ENCODE measurements at regions not wholly inside any gene's neighbourhood (a gene's known extent, or its start where the extent isn't known, plus 50 kb on each side); places are given as distances from the start of the nearest gene placed in this dataset.

DNA sequence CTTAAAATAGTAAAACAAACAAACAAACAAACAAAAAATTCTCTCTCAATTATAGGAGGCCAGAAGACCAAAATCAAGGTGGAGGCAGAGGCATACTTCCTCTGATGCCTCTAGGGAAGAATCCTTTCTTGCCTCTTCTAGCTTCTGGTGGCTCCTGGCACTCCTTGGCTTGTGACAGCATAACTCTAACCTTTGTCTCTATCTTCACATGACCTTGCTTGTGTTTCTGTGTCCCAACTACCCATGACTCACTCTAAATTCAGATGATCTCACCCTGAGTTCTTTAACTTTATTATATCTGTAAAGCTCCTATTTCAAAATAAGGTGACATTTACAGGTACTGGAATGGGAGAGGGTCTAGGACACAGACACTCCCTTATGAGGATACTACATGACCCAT is 88.3 kb upstream of the ANTXRL start:
- TF ChIP-seq, protein P1, sequence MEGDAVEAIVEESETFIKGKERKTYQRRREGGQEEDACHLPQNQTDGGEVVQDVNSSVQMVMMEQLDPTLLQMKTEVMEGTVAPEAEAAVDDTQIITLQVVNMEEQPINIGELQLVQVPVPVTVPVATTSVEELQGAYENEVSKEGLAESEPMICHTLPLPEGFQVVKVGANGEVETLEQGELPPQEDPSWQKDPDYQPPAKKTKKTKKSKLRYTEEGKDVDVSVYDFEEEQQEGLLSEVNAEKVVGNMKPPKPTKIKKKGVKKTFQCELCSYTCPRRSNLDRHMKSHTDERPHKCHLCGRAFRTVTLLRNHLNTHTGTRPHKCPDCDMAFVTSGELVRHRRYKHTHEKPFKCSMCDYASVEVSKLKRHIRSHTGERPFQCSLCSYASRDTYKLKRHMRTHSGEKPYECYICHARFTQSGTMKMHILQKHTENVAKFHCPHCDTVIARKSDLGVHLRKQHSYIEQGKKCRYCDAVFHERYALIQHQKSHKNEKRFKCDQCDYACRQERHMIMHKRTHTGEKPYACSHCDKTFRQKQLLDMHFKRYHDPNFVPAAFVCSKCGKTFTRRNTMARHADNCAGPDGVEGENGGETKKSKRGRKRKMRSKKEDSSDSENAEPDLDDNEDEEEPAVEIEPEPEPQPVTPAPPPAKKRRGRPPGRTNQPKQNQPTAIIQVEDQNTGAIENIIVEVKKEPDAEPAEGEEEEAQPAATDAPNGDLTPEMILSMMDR (conservative IDR thresholded peaks at IDR 0.05; ENCODE audit: low read depth in 2 of 2), result no peak
- TF ChIP-seq POLR2AphosphoS5 (IDR thresholded peaks at IDR 0.05; ENCODE audit: low read depth) (no peak), EZH2 (IDR thresholded peaks at IDR 0.05; ENCODE audit: low read depth, unreplicated experiment) (no peak), EZH2phosphoT487 (IDR thresholded peaks at IDR 0.05; ENCODE audit: unreplicated experiment) (no peak), CREB1 (CRISPR knock-in tag; IDR thresholded peaks at IDR 0.05; ENCODE audit: low read depth) (no peak), JUNB (IDR thresholded peaks at IDR 0.05; ENCODE audit: unreplicated experiment) (no peak), NANOG (IDR thresholded peaks at IDR 0.05; ENCODE audit: borderline replicate concordance) (no peak)
- TF ChIP-seq, protein P2, sequence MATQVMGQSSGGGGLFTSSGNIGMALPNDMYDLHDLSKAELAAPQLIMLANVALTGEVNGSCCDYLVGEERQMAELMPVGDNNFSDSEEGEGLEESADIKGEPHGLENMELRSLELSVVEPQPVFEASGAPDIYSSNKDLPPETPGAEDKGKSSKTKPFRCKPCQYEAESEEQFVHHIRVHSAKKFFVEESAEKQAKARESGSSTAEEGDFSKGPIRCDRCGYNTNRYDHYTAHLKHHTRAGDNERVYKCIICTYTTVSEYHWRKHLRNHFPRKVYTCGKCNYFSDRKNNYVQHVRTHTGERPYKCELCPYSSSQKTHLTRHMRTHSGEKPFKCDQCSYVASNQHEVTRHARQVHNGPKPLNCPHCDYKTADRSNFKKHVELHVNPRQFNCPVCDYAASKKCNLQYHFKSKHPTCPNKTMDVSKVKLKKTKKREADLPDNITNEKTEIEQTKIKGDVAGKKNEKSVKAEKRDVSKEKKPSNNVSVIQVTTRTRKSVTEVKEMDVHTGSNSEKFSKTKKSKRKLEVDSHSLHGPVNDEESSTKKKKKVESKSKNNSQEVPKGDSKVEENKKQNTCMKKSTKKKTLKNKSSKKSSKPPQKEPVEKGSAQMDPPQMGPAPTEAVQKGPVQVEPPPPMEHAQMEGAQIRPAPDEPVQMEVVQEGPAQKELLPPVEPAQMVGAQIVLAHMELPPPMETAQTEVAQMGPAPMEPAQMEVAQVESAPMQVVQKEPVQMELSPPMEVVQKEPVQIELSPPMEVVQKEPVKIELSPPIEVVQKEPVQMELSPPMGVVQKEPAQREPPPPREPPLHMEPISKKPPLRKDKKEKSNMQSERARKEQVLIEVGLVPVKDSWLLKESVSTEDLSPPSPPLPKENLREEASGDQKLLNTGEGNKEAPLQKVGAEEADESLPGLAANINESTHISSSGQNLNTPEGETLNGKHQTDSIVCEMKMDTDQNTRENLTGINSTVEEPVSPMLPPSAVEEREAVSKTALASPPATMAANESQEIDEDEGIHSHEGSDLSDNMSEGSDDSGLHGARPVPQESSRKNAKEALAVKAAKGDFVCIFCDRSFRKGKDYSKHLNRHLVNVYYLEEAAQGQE (IDR thresholded peaks at IDR 0.05; ENCODE audit: unreplicated experiment), result no peak

Measured in GM23338 (cell line).